H9 (cell line): ENCODE measurements at regions not wholly inside any gene's neighbourhood (a gene's known extent, or its start where the extent isn't known, plus 50 kb on each side); places are given as distances from the start of the nearest gene placed in this dataset.
A peak's percentile ranks its signal among the peaks of the same experiment; 100 is the strongest.

Source experiments
- DNase-seq: peaks from one replicate; pipeline ENCODE4 v3.0.0-alpha.2; 2017
- H2AFZ ChIP-seq: one replicate; pipeline ENCODE4 v1.6.1; 2013; ENCODE audit warnings: mild to moderate bottlenecking, low read length, control low read depth, moderate library complexity
- H2AK5ac ChIP-seq: 2 replicates; pipeline ENCODE4 v1.6.1; 2013; ENCODE audit warnings: low read length, control low read depth, mixed read lengths; ENCODE audit not compliant: insufficient read length
- H2BK120ac ChIP-seq: one replicate; pipeline ENCODE4 v1.6.1; 2013; ENCODE audit warnings: low read depth, mild to moderate bottlenecking, low read length, control low read depth, inconsistent platforms; ENCODE audit not compliant: poor library complexity, severe bottlenecking
- H2BK12ac ChIP-seq: 2 replicates; pipeline ENCODE4 v1.6.1; 2013; ENCODE audit warnings: low read length, control low read depth, mixed read lengths, low read depth; ENCODE audit not compliant: insufficient read length
- H2BK15ac ChIP-seq: 2 replicates; pipeline ENCODE4 v1.6.1; 2013; ENCODE audit warnings: low read depth, low read length, control low read depth
- H2BK20ac ChIP-seq: one replicate; pipeline ENCODE4 v1.6.1; 2013; ENCODE audit warnings: low read depth, mild to moderate bottlenecking, low read length, control low read depth, inconsistent platforms; ENCODE audit not compliant: poor library complexity, severe bottlenecking
- H2BK5ac ChIP-seq: 2 replicates; pipeline ENCODE4 v1.6.1; 2013; ENCODE audit warnings: low read length, control low read depth, mixed read lengths; ENCODE audit not compliant: insufficient read length
- H3K14ac ChIP-seq: 2 replicates; pipeline ENCODE4 v1.6.1; 2013; ENCODE audit warnings: low read length, control low read depth; ENCODE audit not compliant: insufficient read depth
- H3K18ac ChIP-seq: 2 replicates; pipeline ENCODE4 v1.6.1; 2013; ENCODE audit warnings: low read depth, mild to moderate bottlenecking, mixed read lengths, low read length, control low read depth; ENCODE audit not compliant: insufficient read length
- H3K23ac ChIP-seq: 2 replicates; pipeline ENCODE4 v1.6.1; 2013; ENCODE audit warnings: low read length, control low read depth, mixed read lengths, low read depth; ENCODE audit not compliant: insufficient read length
- H3K23me2 ChIP-seq: 2 replicates; pipeline ENCODE4 v1.6.1; 2013; ENCODE audit warnings: low read depth, mild to moderate bottlenecking, mixed read lengths, low read length, control low read depth; ENCODE audit not compliant: insufficient read length, poor library complexity, severe bottlenecking
- H3K27ac ChIP-seq: 2 replicates; pipeline ENCODE4 v1.5.1; 2013; ENCODE audit warnings: low read length, control low read depth, mixed read lengths, low read depth; ENCODE audit not compliant: insufficient read length
- H3K27me3 ChIP-seq: 2 replicates; pipeline ENCODE4 v1.6.1; 2013; ENCODE audit warnings: low read length, control low read depth, inconsistent platforms; ENCODE audit not compliant: insufficient read depth
- H3K4ac ChIP-seq: 2 replicates; pipeline ENCODE4 v1.6.1; 2013; ENCODE audit warnings: low read depth, mild to moderate bottlenecking, control low read depth, inconsistent platforms, low read length, moderate library complexity
- H3K4me1 ChIP-seq: 2 replicates; pipeline ENCODE4 v1.6.1; 2013; ENCODE audit warnings: low read length, control low read depth, inconsistent platforms; ENCODE audit not compliant: insufficient read depth
- H3K4me2 ChIP-seq: 2 replicates; pipeline ENCODE4 v1.6.1; 2013; ENCODE audit warnings: low read length, control low read depth, mixed read lengths; ENCODE audit not compliant: insufficient read length, insufficient read depth
- H3K56ac ChIP-seq: 2 replicates; pipeline ENCODE4 v1.6.1; 2013; ENCODE audit warnings: low read depth, mild to moderate bottlenecking, mixed read lengths, low read length, control low read depth; ENCODE audit not compliant: insufficient read length
- H3K79me1 ChIP-seq: 2 replicates; pipeline ENCODE4 v1.6.1; 2013; ENCODE audit warnings: low read depth, mild to moderate bottlenecking, moderate library complexity, low read length, control low read depth, inconsistent platforms; ENCODE audit not compliant: insufficient read depth, poor library complexity, severe bottlenecking
- H3K79me2 ChIP-seq: 2 replicates; pipeline ENCODE4 v1.6.1; 2013; ENCODE audit warnings: low read length, control low read depth, inconsistent platforms; ENCODE audit not compliant: insufficient read depth
- H3K9ac ChIP-seq: 2 replicates; pipeline ENCODE4 v1.6.1; 2013; ENCODE audit warnings: low read length, control low read depth, mixed read lengths; ENCODE audit not compliant: insufficient read length; ENCODE audit errors: extremely low read depth
- H3K9me3 ChIP-seq: one replicate; pipeline ENCODE4 v1.6.1; 2013; ENCODE audit warnings: low read depth, low read length, inconsistent platforms; ENCODE audit not compliant: control insufficient read depth
- H3T11ph ChIP-seq: one replicate; pipeline ENCODE4 v1.6.1; 2013; ENCODE audit warnings: mild to moderate bottlenecking, low read length, control low read depth, inconsistent platforms
- H4K20me1 ChIP-seq: one replicate; pipeline ENCODE4 v1.6.1; 2013; ENCODE audit not compliant: control insufficient read depth, insufficient read length, insufficient read depth
- H4K5ac ChIP-seq: 2 replicates; pipeline ENCODE4 v1.6.1; 2013; ENCODE audit warnings: low read depth, mild to moderate bottlenecking, mixed read lengths, low read length, control low read depth; ENCODE audit not compliant: insufficient read length
- H4K8ac ChIP-seq: replicated peaks from 2 replicates; pipeline ENCODE4 v1.6.1; 2013; ENCODE audit warnings: low read length, control low read depth, mixed read lengths, low read depth; ENCODE audit not compliant: insufficient read length
- H4K91ac ChIP-seq: 2 replicates; pipeline ENCODE4 v1.6.1; 2013; ENCODE audit warnings: low read depth, mild to moderate bottlenecking, moderate library complexity, mixed read lengths, low read length, control low read depth; ENCODE audit not compliant: insufficient read length
- H3K27ac Mint-ChIP-seq, 3 experiments: 2 replicates in 2 of 3; 3 replicates in 1 of 3; pipeline ENCODE4 v1.8.0; 2020 to 2021; ENCODE audit warnings: mixed read lengths in 3 of 3, mild to moderate bottlenecking in 1 of 3, moderate library complexity in 1 of 3
- H3K27me3 Mint-ChIP-seq: 2 replicates; pipeline ENCODE4 v1.8.0; 2021; ENCODE audit warnings: low read depth, mild to moderate bottlenecking, moderate library complexity, mixed read lengths
- H3K36me3 Mint-ChIP-seq, 3 experiments: 2 replicates in 2 of 3; 3 replicates in 1 of 3; pipeline ENCODE4 v1.8.0; 2020 to 2021; ENCODE audit warnings: low read depth in 3 of 3, mixed read lengths in 3 of 3; ENCODE audit not compliant: insufficient read depth in 1 of 3
- H3K4me1 Mint-ChIP-seq, 2 experiments: 2 replicates each; pipeline ENCODE4 v1.8.0; 2020; ENCODE audit warnings: mixed read lengths in 2 of 2
- H3K4me3 Mint-ChIP-seq, 2 experiments: 2 replicates in 1 of 2; 3 replicates in 1 of 2; pipeline ENCODE4 v1.8.0; 2020 to 2021; ENCODE audit warnings: mild to moderate bottlenecking in 2 of 2, mixed read lengths in 2 of 2, moderate library complexity in 1 of 2
- H3K9me3 Mint-ChIP-seq, 2 experiments: 2 replicates in 1 of 2; 3 replicates in 1 of 2; pipeline ENCODE4 v1.8.0; 2020; ENCODE audit warnings: mild to moderate bottlenecking in 2 of 2, mixed read lengths in 2 of 2, moderate library complexity in 1 of 2
- WGBS: extraction: QIAGEN DNeasy Blood & Tissue Kit; methylation state at CpG from one replicate; pipeline ENCODE4 v1.1.7; 2013; ENCODE audit warnings: missing lambda C conversion rate, low lambda C conversion rate, mixed read lengths; ENCODE audit not compliant: insufficient read length; ENCODE audit errors: extremely low coverage; 5-methylcytosine and 5-hydroxymethylcytosine counted together
- TF ChIP-seq, protein P1 (sequence below): fragments of 200-600 bp; sonication (generic); conservative IDR thresholded peaks from 3 replicates; pipeline ENCODE4 v1.8.0; 2021; ENCODE audit warnings: antibody characterized with exemption, mild to moderate bottlenecking

DNA sequence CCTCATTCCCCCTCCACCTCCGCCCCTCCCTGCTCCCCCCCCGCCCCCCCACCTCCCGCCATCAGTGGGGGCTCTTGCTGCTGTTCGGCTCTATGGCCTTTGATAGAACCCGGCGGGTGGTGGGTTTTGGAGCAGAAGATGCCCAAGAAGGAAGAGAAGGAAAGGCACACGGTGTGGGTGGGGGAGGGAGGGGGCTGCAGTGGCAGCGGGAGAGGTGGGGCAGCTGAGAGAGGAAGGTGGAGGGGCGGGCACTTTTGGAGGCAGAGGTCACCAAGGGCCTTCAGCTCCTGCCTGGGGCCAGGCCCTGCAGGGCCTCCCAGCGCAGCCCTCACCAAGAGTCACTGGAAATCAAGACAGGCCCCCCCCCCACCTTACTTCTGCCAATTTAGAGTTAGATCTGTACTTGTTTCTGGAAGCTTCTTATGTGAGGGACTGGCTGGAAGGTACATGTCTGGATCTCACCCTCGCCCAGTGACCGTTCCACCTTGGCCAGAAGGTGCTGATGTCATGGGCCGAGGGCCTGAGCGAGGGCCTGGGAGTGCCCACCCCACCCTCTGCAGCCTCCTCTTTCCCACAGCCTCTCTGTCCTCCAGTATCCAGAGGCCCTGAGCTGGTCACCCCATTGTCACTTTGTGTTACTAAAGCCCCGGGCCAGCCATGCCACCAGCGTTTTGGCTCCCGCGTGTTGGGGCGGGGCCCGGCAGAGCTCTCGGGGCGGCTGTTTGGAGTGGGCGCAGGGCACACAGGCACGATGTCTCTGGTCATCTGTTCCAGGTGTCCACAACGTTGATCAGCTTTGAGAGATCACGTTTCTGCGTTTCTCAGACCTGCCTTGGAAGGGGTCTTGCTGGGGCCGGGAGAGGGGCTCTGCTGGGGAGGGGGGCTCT, 153.9 kb downstream of the KIF26A start:
- Mint-ChIP-seq H3K27ac (no peak overlapping the region), H3K9me3 (peaks cover 6 to 20% of the 10 kb centered on the region in 2 experiments; a peak in 2 of 5 replicates), H3K4me3 (no peak overlapping the region; a peak in 1 of 5 replicates), H3K36me3 (no peaks in the 10 kb centered on the region; a peak in 2 of 7 replicates), H3K27me3 (peaks cover 4% of the 10 kb centered on the region; the same call in 1 of the 2 replicates), H3K4me1 (peaks cover 40 to 45% of the 10 kb centered on the region in 2 experiments)
- Histone ChIP-seq H4K20me1 (no peaks in the 10 kb centered on the region), H3K23ac (no peak overlapping the region), H3K79me2 (no peaks in the 10 kb centered on the region), H3K79me1 (no peaks in the 10 kb centered on the region), H3K4ac (no peak overlapping the region), H3K56ac (no peak overlapping the region), H2AK5ac (no peak overlapping the region), H3K9ac (no peak overlapping the region), H3K9me3 (no peaks in the 10 kb centered on the region), H3K14ac (no peak overlapping the region), H4K5ac (no peak overlapping the region), H3K4me2 (no peak overlapping the region), H3T11ph (no peak overlapping the region), H2BK5ac (no peak overlapping the region), H3K18ac (no peak overlapping the region), H2AFZ (no peak overlapping the region), H3K27me3 (no peaks in the 10 kb centered on the region), H2BK12ac (no peak overlapping the region), H3K23me2 (no peaks in the 10 kb centered on the region), H4K91ac (no peak overlapping the region), H3K4me1 (peaks cover 10% of the 10 kb centered on the region; the same call in 1 of the 2 replicates), H2BK20ac (no peak overlapping the region), H2BK120ac (no peak overlapping the region), H4K8ac (no peak overlapping the region), H2BK15ac (no peak overlapping the region), H3K27ac (no peak overlapping the region)
- DNase-seq = peak; percentile 51
- WGBS = no CpG with 5 or more reads among the region's 28 CpGs
- TF ChIP-seq, protein P1, sequence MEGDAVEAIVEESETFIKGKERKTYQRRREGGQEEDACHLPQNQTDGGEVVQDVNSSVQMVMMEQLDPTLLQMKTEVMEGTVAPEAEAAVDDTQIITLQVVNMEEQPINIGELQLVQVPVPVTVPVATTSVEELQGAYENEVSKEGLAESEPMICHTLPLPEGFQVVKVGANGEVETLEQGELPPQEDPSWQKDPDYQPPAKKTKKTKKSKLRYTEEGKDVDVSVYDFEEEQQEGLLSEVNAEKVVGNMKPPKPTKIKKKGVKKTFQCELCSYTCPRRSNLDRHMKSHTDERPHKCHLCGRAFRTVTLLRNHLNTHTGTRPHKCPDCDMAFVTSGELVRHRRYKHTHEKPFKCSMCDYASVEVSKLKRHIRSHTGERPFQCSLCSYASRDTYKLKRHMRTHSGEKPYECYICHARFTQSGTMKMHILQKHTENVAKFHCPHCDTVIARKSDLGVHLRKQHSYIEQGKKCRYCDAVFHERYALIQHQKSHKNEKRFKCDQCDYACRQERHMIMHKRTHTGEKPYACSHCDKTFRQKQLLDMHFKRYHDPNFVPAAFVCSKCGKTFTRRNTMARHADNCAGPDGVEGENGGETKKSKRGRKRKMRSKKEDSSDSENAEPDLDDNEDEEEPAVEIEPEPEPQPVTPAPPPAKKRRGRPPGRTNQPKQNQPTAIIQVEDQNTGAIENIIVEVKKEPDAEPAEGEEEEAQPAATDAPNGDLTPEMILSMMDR = no peak
